NCI-H1092 treated with DMSO at 0.1 percent for 48 hours (cell line): ENCODE measurements at regions not wholly inside any gene's neighbourhood (a gene's known extent, or its start where the extent isn't known, plus 50 kb on each side); places are given as distances from the start of the nearest gene placed in this dataset.

ENCODE experiments used
- DNase-seq: peaks from one replicate; lab custom pipeline; 2025; lab: John Stamatoyannopoulos, UW

DNA sequence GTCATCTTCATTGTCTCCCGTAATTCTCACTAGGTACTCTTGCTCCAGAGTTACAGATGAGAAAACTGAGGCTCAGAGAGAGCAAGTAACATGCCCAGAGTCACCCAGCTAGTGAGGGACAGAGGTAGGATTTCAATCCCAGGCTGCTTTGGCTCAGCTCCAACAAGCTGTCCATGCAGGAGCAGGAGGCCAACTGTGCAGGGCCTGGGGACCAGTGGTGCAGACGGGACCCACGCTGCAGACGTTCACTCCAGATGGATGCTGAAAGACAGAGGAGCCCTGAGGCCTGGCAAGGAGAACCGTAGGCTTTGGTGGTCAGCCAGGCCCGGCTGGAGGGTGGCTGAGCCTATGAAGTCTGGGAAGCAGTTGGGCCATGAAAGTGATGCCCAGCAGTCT, 102.6 kb downstream of the MCFD2 start:
- DNase-seq, result no peak
